ENCODE measurements at regions not wholly inside any gene's neighbourhood (a gene's known extent, or its start where the extent isn't known, plus 50 kb on each side); places are given as distances from the start of the nearest gene placed in this dataset.
A peak's percentile ranks its signal among the peaks of the same experiment; 100 is the strongest.

GRCh38 chr13:31963631-31964030 is 67.9 kb upstream of the FRY start:
- no peak for DNase-seq (ENCODE audit: low read depth)
- no peak overlapping the region for H3K4me3 ChIP-seq (ENCODE audit: low read depth, low read length)
- no peak for TF ChIP-seq CTCF (IDR thresholded peaks at IDR 0.05; ENCODE audit: low read depth, low read length, missing control alignments)

- DNase-seq (ENCODE audit: low read depth) = no peak
- no peak for TF ChIP-seq CTCF (IDR thresholded peaks at IDR 0.05; ENCODE audit: low read depth, low read length, missing control alignments)
- H3K4me3 ChIP-seq (ENCODE audit: low read depth, low read length) = no peak overlapping the region
Measured at GRCh38 chr13:31964168-31964567, 67.4 kb upstream of the FRY start.

- H3K4me3 ChIP-seq (ENCODE audit: low read depth, low read length) = no peak overlapping the region
- TF ChIP-seq CTCF (IDR thresholded peaks at IDR 0.05; ENCODE audit: low read depth, low read length, missing control alignments) = no peak
- peak; percentile 53 for DNase-seq (ENCODE audit: low read depth)
Measured at GRCh38 chr13:31965361-31966066, 66.1 kb upstream of the FRY start.

GRCh38 chr13:31967155-31967554 is 64.4 kb upstream of the FRY start:
- H3K4me3 ChIP-seq (ENCODE audit: low read depth, low read length) = no peak overlapping the region
- DNase-seq (ENCODE audit: low read depth) = no peak
- no peak for TF ChIP-seq CTCF (IDR thresholded peaks at IDR 0.05; ENCODE audit: low read depth, low read length, missing control alignments)

- no peak for DNase-seq (ENCODE audit: low read depth)
- H3K4me3 ChIP-seq (ENCODE audit: low read depth, low read length) = no peak overlapping the region
- TF ChIP-seq CTCF (IDR thresholded peaks at IDR 0.05; ENCODE audit: low read depth, low read length, missing control alignments) = no peak
Measured at GRCh38 chr13:31968473-31968872, 63.1 kb upstream of the FRY start.

- TF ChIP-seq CTCF (IDR thresholded peaks at IDR 0.05; ENCODE audit: low read depth, low read length, missing control alignments) = no peak
- no peak for DNase-seq (ENCODE audit: low read depth)
- no peak overlapping the region for H3K4me3 ChIP-seq (ENCODE audit: low read depth, low read length)
Measured at GRCh38 chr13:31970231-31970930, 61.2 kb upstream of the FRY start.

- no peak for DNase-seq (ENCODE audit: low read depth)
- H3K4me3 ChIP-seq (ENCODE audit: low read depth, low read length) = no peak overlapping the region
- TF ChIP-seq CTCF (IDR thresholded peaks at IDR 0.05; ENCODE audit: low read depth, low read length, missing control alignments) = no peak
Measured at GRCh38 chr13:31972453-31972852, 59.1 kb upstream of the FRY start.
